ENCODE measurements at regions not wholly inside any gene's neighbourhood (a gene's known extent, or its start where the extent isn't known, plus 50 kb on each side); places are given as distances from the start of the nearest gene placed in this dataset.

- intact Hi-C loops (cut with DNase I; ENCODE audit: low total_unique reads): no loop called here
- DNase-seq (ENCODE audit: low spot score in 2 of 2): no peak
- no peaks in the 10 kb centered on the region for H3K9me3 ChIP-seq
- H3K36me3 ChIP-seq: no peaks in the 10 kb centered on the region
- no peaks in the 10 kb centered on the region for H3K27me3 ChIP-seq
- no peak overlapping the region for H3K4me3 ChIP-seq
- H3K4me1 ChIP-seq: no peaks in the 10 kb centered on the region
- no peak overlapping the region for H3K27ac ChIP-seq
- no peak for TF ChIP-seq CTCF (IDR thresholded peaks at IDR 0.05)
- no peak for TF ChIP-seq POLR2A (IDR thresholded peaks at IDR 0.05)
- no peak for TF ChIP-seq POLR2AphosphoS5 (IDR thresholded peaks at IDR 0.05)
These were observed 156.6 kb upstream of the ACVR2A start for GRCh38 chr2:147688242-147688641.

GRCh38 chr2:147686365-147686764 lies 158.5 kb upstream of the ACVR2A start:
- no peaks in the 10 kb centered on the region for H3K27me3 ChIP-seq
- no peak for TF ChIP-seq POLR2AphosphoS5 (IDR thresholded peaks at IDR 0.05)
- no peaks in the 10 kb centered on the region for H3K36me3 ChIP-seq
- no peaks in the 10 kb centered on the region for H3K9me3 ChIP-seq
- no peak overlapping the region for H3K4me3 ChIP-seq
- no peak for DNase-seq (ENCODE audit: low spot score in 2 of 2)
- H3K4me1 ChIP-seq: no peaks in the 10 kb centered on the region
- intact Hi-C loops (cut with DNase I; ENCODE audit: low total_unique reads): no loop called here
- no peak overlapping the region for H3K27ac ChIP-seq

GRCh38 chr2:147684903-147685302 lies 159.9 kb upstream of the ACVR2A start:
- no peaks in the 10 kb centered on the region for H3K9me3 ChIP-seq
- H3K4me3 ChIP-seq: no peak overlapping the region
- H3K36me3 ChIP-seq: no peaks in the 10 kb centered on the region
- no peaks in the 10 kb centered on the region for H3K4me1 ChIP-seq
- no peak for DNase-seq (ENCODE audit: low spot score in 2 of 2)
- H3K27me3 ChIP-seq: no peaks in the 10 kb centered on the region
- intact Hi-C loops (cut with DNase I; ENCODE audit: low total_unique reads): no loop called here
- TF ChIP-seq CTCF (IDR thresholded peaks at IDR 0.05): no peak
- TF ChIP-seq POLR2AphosphoS5 (IDR thresholded peaks at IDR 0.05): no peak
- no peak for TF ChIP-seq POLR2A (IDR thresholded peaks at IDR 0.05)
- no peak overlapping the region for H3K27ac ChIP-seq

GRCh38 chr2:147683380-147683779 lies 161.4 kb upstream of the ACVR2A start:
- Histone ChIP-seq H3K4me1 (no peaks in the 10 kb centered on the region), H3K4me3 (no peak overlapping the region), H3K36me3 (no peaks in the 10 kb centered on the region), H3K27ac (no peak overlapping the region), H3K27me3 (no peaks in the 10 kb centered on the region), H3K9me3 (no peaks in the 10 kb centered on the region)
- TF ChIP-seq CTCF (IDR thresholded peaks at IDR 0.05) (no peak), POLR2AphosphoS5 (IDR thresholded peaks at IDR 0.05) (no peak), POLR2A (IDR thresholded peaks at IDR 0.05) (no peak)
- DNase-seq (ENCODE audit: low spot score in 2 of 2): no peak
- intact Hi-C loops (cut with DNase I; ENCODE audit: low total_unique reads): no loop called here

- Histone ChIP-seq H3K9me3 (no peaks in the 10 kb centered on the region), H3K36me3 (no peaks in the 10 kb centered on the region), H3K4me3 (no peak overlapping the region), H3K27me3 (no peaks in the 10 kb centered on the region), H3K4me1 (no peaks in the 10 kb centered on the region), H3K27ac (no peak overlapping the region)
- DNase-seq (ENCODE audit: low spot score in 2 of 2): no peak
- TF ChIP-seq POLR2AphosphoS5 (IDR thresholded peaks at IDR 0.05) (no peak), POLR2A (IDR thresholded peaks at IDR 0.05) (no peak), CTCF (IDR thresholded peaks at IDR 0.05) (no peak)
- intact Hi-C loops (cut with DNase I; ENCODE audit: low total_unique reads): no loop called here
These were observed 163.7 kb upstream of the ACVR2A start for GRCh38 chr2:147681093-147681492.

- intact Hi-C loops (cut with DNase I; ENCODE audit: low total_unique reads): no loop called here
- Histone ChIP-seq H3K27ac (no peak overlapping the region), H3K4me3 (no peak overlapping the region), H3K27me3 (no peaks in the 10 kb centered on the region), H3K36me3 (no peaks in the 10 kb centered on the region), H3K4me1 (no peaks in the 10 kb centered on the region), H3K9me3 (no peaks in the 10 kb centered on the region)
- TF ChIP-seq POLR2A (IDR thresholded peaks at IDR 0.05) (no peak), POLR2AphosphoS5 (IDR thresholded peaks at IDR 0.05) (no peak), CTCF (IDR thresholded peaks at IDR 0.05) (no peak)
- no peak for DNase-seq (ENCODE audit: low spot score in 2 of 2)
These were observed 164.8 kb upstream of the ACVR2A start for GRCh38 chr2:147679955-147680531.
